ENCODE measurements at regions not wholly inside any gene's neighbourhood (a gene's known extent, or its start where the extent isn't known, plus 50 kb on each side); places are given as distances from the start of the nearest gene placed in this dataset.

- TF ChIP-seq SIN3A (IDR thresholded peaks at IDR 0.05; ENCODE audit: borderline replicate concordance, insufficient read depth, low read length), result no peak
- no peak for TF ChIP-seq POLR2AphosphoS5 (IDR thresholded peaks at IDR 0.05; ENCODE audit: low read depth, low read length)
- no peak for TF ChIP-seq FOXP2 (optimal IDR thresholded peaks at IDR 0.05; ENCODE audit: borderline replicate concordance, extremely low read depth, extremely low read length, insufficient read depth)
Measured at GRCh38 chr6:112562301-112563231, 215.4 kb downstream of the RFPL4B start.

DNA sequence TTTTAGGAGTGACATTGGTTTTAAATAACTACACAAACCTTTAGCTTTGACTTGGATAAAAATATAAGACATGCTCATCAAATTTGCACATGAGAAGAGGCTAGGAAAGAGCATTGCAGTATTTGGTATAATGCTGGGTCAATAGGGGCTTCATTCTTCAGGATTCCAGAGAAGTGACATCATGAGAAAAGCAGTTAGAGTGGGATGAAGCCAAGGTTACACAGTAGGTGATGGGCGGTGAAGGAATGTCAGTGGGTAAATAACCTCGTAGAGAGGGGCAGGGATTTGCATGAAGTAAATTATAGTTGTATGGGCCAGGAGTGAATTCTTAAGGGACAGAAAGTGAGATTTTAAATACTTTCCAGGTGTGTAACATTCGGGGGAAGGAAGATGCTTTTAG is 216.2 kb downstream of the RFPL4B start:
- TF ChIP-seq TAF1 (IDR thresholded peaks at IDR 0.05; ENCODE audit: borderline replicate concordance, insufficient read depth, low read length), result no peak
- no peak for TF ChIP-seq REST (IDR thresholded peaks at IDR 0.05; ENCODE audit: insufficient read depth in 1 of 2, low read depth in 2 of 2, low read length in 2 of 2)
- TF ChIP-seq FOXP2 (optimal IDR thresholded peaks at IDR 0.05; ENCODE audit: borderline replicate concordance, extremely low read depth, extremely low read length, insufficient read depth), result no peak
- TF ChIP-seq SIN3A (IDR thresholded peaks at IDR 0.05; ENCODE audit: borderline replicate concordance, insufficient read depth, low read length), result no peak

- TF ChIP-seq TAF1 (IDR thresholded peaks at IDR 0.05; ENCODE audit: borderline replicate concordance, insufficient read depth, low read length) (no peak), SIN3A (IDR thresholded peaks at IDR 0.05; ENCODE audit: borderline replicate concordance, insufficient read depth, low read length) (no peak), FOXP2 (optimal IDR thresholded peaks at IDR 0.05; ENCODE audit: borderline replicate concordance, extremely low read depth, extremely low read length, insufficient read depth) (no peak), POLR2AphosphoS5 (IDR thresholded peaks at IDR 0.05; ENCODE audit: low read depth, low read length) (no peak), REST (IDR thresholded peaks at IDR 0.05; ENCODE audit: insufficient read depth in 1 of 2, low read depth in 2 of 2, low read length in 2 of 2) (no peak)
Measured at GRCh38 chr6:112568066-112568465, 220.9 kb downstream of the RFPL4B start.

DNA sequence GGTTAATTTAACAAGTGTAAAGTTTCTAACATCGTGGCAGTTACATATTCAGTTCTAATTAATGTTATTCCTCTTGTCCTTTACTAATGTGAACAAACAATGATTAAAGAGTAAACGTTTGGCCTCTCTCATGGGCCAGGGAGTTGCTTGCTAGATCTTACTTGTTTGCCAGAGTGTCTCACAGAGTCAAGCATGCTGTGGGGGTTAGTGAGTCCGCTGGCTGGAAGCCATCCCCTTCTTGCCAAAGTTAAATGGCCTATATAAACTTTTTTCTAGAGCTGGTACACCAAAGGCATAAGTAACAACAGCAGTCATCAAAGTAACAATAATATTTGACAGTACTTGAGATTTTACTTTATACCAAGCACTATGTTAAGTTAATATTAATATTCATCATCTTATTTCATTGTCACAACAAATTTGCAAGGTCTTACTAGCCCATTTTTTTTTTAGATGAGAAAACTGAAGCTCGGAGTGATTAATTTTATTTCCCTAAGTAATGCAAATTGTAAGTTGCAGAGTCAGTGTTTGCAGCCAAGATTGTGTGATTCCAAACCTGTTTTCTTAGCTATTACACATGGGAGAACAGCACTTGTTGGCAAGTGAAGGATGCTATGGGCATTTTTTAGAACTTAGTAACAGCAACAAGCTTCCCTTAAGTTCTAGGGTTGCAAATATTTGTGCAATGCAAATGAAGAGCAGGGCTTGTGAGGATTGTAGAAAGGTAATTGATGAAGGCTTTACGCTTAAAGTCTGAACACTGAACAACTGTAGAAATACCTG is 224.5 kb downstream of the RFPL4B start:
- TF ChIP-seq POLR2AphosphoS5 (IDR thresholded peaks at IDR 0.05; ENCODE audit: low read depth, low read length), result no peak
- TF ChIP-seq REST (IDR thresholded peaks at IDR 0.05; ENCODE audit: insufficient read depth in 1 of 2, low read depth in 2 of 2, low read length in 2 of 2), result no peak
- no peak for TF ChIP-seq TAF1 (IDR thresholded peaks at IDR 0.05; ENCODE audit: borderline replicate concordance, insufficient read depth, low read length)
- TF ChIP-seq FOXP2 (optimal IDR thresholded peaks at IDR 0.05; ENCODE audit: borderline replicate concordance, extremely low read depth, extremely low read length, insufficient read depth), result no peak
- no peak for TF ChIP-seq SIN3A (IDR thresholded peaks at IDR 0.05; ENCODE audit: borderline replicate concordance, insufficient read depth, low read length)

- no peak for TF ChIP-seq TAF1 (IDR thresholded peaks at IDR 0.05; ENCODE audit: borderline replicate concordance, insufficient read depth, low read length)
- TF ChIP-seq POLR2AphosphoS5 (IDR thresholded peaks at IDR 0.05; ENCODE audit: low read depth, low read length), result no peak
- no peak for TF ChIP-seq REST (IDR thresholded peaks at IDR 0.05; ENCODE audit: insufficient read depth in 1 of 2, low read depth in 2 of 2, low read length in 2 of 2)
- TF ChIP-seq SIN3A (IDR thresholded peaks at IDR 0.05; ENCODE audit: borderline replicate concordance, insufficient read depth, low read length), result no peak
- no peak for TF ChIP-seq FOXP2 (optimal IDR thresholded peaks at IDR 0.05; ENCODE audit: borderline replicate concordance, extremely low read depth, extremely low read length, insufficient read depth)
Measured at GRCh38 chr6:112574190-112574589, 227.1 kb downstream of the RFPL4B start.
